Activated naive CD8-positive, alpha-beta T cell (primary cell): ENCODE measurements at regions not wholly inside any gene's neighbourhood (a gene's known extent, or its start where the extent isn't known, plus 50 kb on each side); places are given as distances from the start of the nearest gene placed in this dataset.

Source experiments
- H3K27ac Mint-ChIP-seq: one replicate; pipeline ENCODE4 v1.8.0; 2021; ENCODE audit warnings: mixed read lengths
- H3K27me3 Mint-ChIP-seq: one replicate; pipeline ENCODE4 v1.8.0; 2021; ENCODE audit warnings: mixed read lengths
- H3K36me3 Mint-ChIP-seq: one replicate; pipeline ENCODE4 v1.8.0; 2021; ENCODE audit warnings: mixed read lengths
- H3K4me1 Mint-ChIP-seq: one replicate; pipeline ENCODE4 v1.8.0; 2021; ENCODE audit warnings: low read depth, mixed read lengths
- H3K4me3 Mint-ChIP-seq: one replicate; pipeline ENCODE4 v1.8.0; 2021; ENCODE audit warnings: mild to moderate bottlenecking, mixed read lengths
- H3K9me3 Mint-ChIP-seq: one replicate; pipeline ENCODE4 v1.8.0; 2021; ENCODE audit warnings: low read depth, mixed read lengths

GRCh38 chr7:33692956-33693355 lies 212.4 kb upstream of the BMPER start:
- Mint-ChIP-seq H3K27ac (no peak overlapping the region), H3K27me3 (no peaks in the 10 kb centered on the region), H3K36me3 (peaks cover 32% of the 10 kb centered on the region), H3K9me3 (peaks cover 5% of the 10 kb centered on the region), H3K4me1 (no peaks in the 10 kb centered on the region), H3K4me3 (no peak overlapping the region)

- H3K27me3 Mint-ChIP-seq: no peaks in the 10 kb centered on the region
- no peak overlapping the region for H3K27ac Mint-ChIP-seq
- no peak overlapping the region for H3K4me3 Mint-ChIP-seq
- H3K9me3 Mint-ChIP-seq: peaks cover 12% of the 10 kb centered on the region
- no peaks in the 10 kb centered on the region for H3K4me1 Mint-ChIP-seq
- peaks cover 28% of the 10 kb centered on the region for H3K36me3 Mint-ChIP-seq
Measured at GRCh38 chr7:33694006-33694405, 211.3 kb upstream of the BMPER start.

GRCh38 chr7:33697616-33698015 lies 207.7 kb upstream of the BMPER start:
- Mint-ChIP-seq H3K27ac (no peak overlapping the region), H3K9me3 (peaks cover 29% of the 10 kb centered on the region), H3K4me1 (no peaks in the 10 kb centered on the region), H3K4me3 (no peak overlapping the region), H3K27me3 (no peaks in the 10 kb centered on the region), H3K36me3 (peaks cover 31% of the 10 kb centered on the region)

DNA sequence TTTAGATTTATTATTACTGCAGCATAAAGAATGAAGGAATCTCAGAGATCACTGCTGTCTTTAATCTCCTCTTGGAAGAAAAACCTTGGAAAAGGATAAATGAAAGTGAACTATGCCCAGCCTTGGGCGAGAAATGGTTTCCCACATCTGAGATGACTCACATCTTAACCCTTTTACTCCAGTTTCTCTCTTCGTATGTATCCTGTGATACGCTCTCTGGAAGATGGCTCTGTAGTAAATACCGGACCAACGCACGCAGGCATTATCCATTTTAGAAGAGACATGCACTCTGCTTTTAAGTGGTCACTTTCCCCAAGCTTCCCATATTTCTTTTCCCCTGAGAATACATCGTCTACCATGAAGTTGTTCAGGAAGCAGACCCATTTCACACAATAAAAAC lies 207.3 kb upstream of the BMPER start:
- peaks cover 29% of the 10 kb centered on the region for H3K9me3 Mint-ChIP-seq
- H3K27me3 Mint-ChIP-seq: no peaks in the 10 kb centered on the region
- H3K27ac Mint-ChIP-seq: no peak overlapping the region
- H3K4me1 Mint-ChIP-seq: no peaks in the 10 kb centered on the region
- peaks cover 30% of the 10 kb centered on the region for H3K36me3 Mint-ChIP-seq
- no peak overlapping the region for H3K4me3 Mint-ChIP-seq

DNA sequence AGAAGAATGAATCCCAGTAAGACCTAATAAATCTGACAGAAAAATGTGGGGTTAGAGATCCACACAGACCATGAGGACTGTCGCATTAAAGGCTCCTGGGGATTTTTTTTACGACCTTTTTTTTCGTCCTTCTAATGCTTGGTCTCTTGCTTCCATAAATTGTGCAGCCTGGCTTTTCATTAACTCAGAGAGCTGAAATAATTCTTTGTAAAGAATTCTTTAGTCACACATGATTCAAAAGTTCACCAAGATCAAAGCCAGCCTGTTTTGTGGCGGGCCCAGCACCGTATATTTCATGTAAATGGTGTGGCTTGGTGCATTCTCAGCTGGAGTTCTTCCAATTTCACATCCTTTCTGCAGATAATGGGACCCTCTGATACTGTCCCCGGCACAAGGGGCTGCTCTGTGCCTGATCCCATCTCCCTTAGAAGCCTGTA lies 206.6 kb upstream of the BMPER start:
- Mint-ChIP-seq H3K27ac (no peak overlapping the region), H3K9me3 (peaks cover 29% of the 10 kb centered on the region), H3K4me1 (no peaks in the 10 kb centered on the region)

GRCh38 chr7:33700001-33700899 lies 205.1 kb upstream of the BMPER start:
- H3K4me1 Mint-ChIP-seq: no peaks in the 10 kb centered on the region
- no peaks in the 10 kb centered on the region for H3K27me3 Mint-ChIP-seq
- H3K36me3 Mint-ChIP-seq: peaks cover 29% of the 10 kb centered on the region
- H3K27ac Mint-ChIP-seq: no peak overlapping the region
- H3K4me3 Mint-ChIP-seq: no peak overlapping the region
- H3K9me3 Mint-ChIP-seq: peaks cover 29% of the 10 kb centered on the region

More for the DNA sequence above, 206.6 kb upstream of the BMPER start:
- Mint-ChIP-seq H3K4me3 (no peak overlapping the region), H3K36me3 (peaks cover 29% of the 10 kb centered on the region), H3K27me3 (no peaks in the 10 kb centered on the region)

GRCh38 chr7:33701189-33701740 lies 204.1 kb upstream of the BMPER start:
- H3K27ac Mint-ChIP-seq: no peak overlapping the region
- H3K36me3 Mint-ChIP-seq: peaks cover 29% of the 10 kb centered on the region
- H3K27me3 Mint-ChIP-seq: no peaks in the 10 kb centered on the region
- H3K4me3 Mint-ChIP-seq: no peak overlapping the region
- peaks cover 29% of the 10 kb centered on the region for H3K9me3 Mint-ChIP-seq
- H3K4me1 Mint-ChIP-seq: no peaks in the 10 kb centered on the region

DNA sequence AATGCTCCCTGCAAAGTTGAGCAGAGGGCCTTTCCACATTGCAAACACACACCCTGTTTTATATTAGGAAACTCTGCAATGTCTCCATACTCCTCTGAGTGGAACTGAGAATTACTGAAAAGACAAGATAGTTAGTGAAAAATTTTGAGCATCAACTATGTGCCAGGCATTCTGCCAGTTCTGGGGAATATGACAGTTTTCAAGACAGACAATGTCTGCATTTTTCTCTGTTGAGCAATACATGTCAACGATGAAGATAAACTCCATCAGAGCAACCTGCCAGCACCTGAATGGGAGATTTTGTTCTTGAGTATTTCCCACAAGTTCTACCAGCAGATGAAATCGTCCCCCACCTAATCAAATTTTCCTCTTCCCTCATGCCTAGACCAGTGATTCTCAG lies 203.4 kb upstream of the BMPER start:
- H3K36me3 Mint-ChIP-seq: peaks cover 29% of the 10 kb centered on the region
- H3K4me1 Mint-ChIP-seq: no peaks in the 10 kb centered on the region
- no peaks in the 10 kb centered on the region for H3K27me3 Mint-ChIP-seq
- H3K4me3 Mint-ChIP-seq: no peak overlapping the region
- H3K27ac Mint-ChIP-seq: no peak overlapping the region
- H3K9me3 Mint-ChIP-seq: peaks cover 29% of the 10 kb centered on the region

DNA sequence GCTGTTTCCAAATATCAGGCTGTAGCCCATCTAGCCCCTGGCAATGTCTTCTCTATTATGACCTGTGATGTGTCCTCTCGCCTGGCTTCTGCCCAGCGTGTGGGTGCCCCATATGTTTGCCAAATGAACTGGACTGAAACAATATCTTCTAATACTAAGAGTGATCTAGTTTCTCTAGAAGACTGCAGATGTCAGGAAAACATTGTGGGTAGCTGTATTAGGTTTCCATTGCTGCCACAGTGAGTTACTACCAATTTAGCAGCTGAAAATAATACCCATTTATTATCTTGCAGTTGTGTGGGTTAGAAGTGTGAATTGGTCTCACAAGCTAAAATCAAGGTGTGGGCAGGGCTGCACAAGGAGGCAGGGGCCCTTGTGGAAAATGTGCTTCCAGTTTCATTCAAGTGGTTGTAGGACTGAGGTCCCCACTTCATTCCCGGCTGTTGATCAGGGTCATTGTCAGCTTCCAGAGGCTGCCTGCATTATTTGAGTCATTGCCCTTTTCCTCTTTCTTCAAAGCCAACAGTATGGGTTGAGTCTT lies 202.8 kb upstream of the BMPER start:
- Mint-ChIP-seq H3K9me3 (peaks cover 29% of the 10 kb centered on the region), H3K4me3 (no peak overlapping the region), H3K27me3 (no peaks in the 10 kb centered on the region), H3K36me3 (peaks cover 29% of the 10 kb centered on the region), H3K4me1 (no peaks in the 10 kb centered on the region), H3K27ac (no peak overlapping the region)

GRCh38 chr7:33705333-33705833 lies 200.0 kb upstream of the BMPER start:
- H3K36me3 Mint-ChIP-seq: peaks cover 11% of the 10 kb centered on the region
- H3K4me3 Mint-ChIP-seq: no peak overlapping the region
- no peak overlapping the region for H3K27ac Mint-ChIP-seq
- H3K9me3 Mint-ChIP-seq: peaks cover 13% of the 10 kb centered on the region
- H3K4me1 Mint-ChIP-seq: no peaks in the 10 kb centered on the region
- no peaks in the 10 kb centered on the region for H3K27me3 Mint-ChIP-seq

DNA sequence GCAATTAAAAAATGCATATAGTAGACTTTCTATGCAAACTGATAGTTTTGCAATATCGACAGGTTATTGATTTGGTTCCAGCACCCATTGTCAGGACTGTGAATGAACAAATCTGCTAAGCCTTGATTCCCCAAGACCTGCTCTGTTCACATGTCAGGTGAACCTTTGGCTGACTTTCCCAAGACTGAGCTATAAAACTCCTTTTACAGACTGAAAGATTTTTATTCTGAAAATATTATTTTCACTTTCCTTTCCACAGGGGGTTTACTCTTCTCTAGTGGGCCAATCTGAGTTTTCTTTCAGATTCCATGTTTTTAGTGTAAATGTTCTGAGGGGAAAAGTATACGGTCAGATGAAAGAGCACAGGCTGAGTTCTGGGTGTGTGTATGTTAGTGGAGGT lies 199.2 kb upstream of the BMPER start:
- Mint-ChIP-seq H3K27me3 (no peaks in the 10 kb centered on the region), H3K27ac (no peak overlapping the region), H3K4me1 (no peaks in the 10 kb centered on the region), H3K36me3 (peaks cover 4% of the 10 kb centered on the region), H3K4me3 (no peak overlapping the region), H3K9me3 (peaks cover 7% of the 10 kb centered on the region)

DNA sequence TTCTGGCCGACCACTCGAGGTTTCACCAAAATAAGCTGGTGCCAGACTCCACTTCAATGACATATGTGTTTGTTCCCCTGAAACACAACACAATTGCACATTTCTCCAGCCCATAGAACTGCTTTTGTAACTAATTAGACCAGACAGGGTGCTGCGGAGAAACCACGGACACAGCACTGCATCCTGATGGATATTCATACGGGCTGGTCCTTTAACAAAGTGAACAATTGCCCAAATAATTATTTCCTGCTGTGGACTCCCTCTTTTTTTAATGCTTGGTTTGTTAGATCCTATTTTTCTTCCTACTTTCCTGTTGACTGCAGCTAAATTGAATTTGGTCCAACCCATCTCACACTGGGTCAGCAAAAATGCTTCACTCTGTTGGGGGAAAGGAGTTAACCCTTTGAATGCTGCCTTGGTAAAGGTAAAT lies 198.6 kb upstream of the BMPER start:
- Mint-ChIP-seq H3K4me1 (no peaks in the 10 kb centered on the region), H3K27ac (no peak overlapping the region), H3K27me3 (no peaks in the 10 kb centered on the region), H3K9me3 (peaks cover 6% of the 10 kb centered on the region), H3K4me3 (no peak overlapping the region), H3K36me3 (peaks cover 2% of the 10 kb centered on the region)

DNA sequence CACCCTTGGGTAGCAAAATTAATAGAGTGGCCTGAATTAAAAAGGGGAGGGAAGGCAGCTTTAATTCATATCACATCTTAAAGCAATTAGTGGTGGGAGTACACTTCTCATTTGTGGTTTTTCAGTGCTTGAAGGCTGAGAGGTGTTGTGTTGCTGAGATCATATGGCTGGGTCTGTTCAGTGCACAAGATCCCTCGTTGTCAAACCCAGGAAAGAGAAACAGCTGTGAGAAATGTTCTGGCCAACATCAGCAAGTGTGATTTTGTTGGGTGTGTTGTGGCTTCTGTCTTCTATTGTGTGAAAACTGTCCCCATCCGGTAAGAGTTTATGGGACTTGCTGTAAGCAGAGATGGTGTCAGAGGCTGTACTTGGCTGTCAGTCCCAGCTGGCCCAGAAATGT lies 197.9 kb upstream of the BMPER start:
- H3K9me3 Mint-ChIP-seq: no peaks in the 10 kb centered on the region
- no peaks in the 10 kb centered on the region for H3K27me3 Mint-ChIP-seq
- H3K4me1 Mint-ChIP-seq: no peaks in the 10 kb centered on the region
- H3K27ac Mint-ChIP-seq: no peak overlapping the region
- H3K4me3 Mint-ChIP-seq: no peak overlapping the region
- peaks cover 2% of the 10 kb centered on the region for H3K36me3 Mint-ChIP-seq

- Mint-ChIP-seq H3K27ac (no peak overlapping the region), H3K4me1 (no peaks in the 10 kb centered on the region), H3K9me3 (no peaks in the 10 kb centered on the region), H3K27me3 (no peaks in the 10 kb centered on the region), H3K36me3 (peaks cover 3% of the 10 kb centered on the region), H3K4me3 (no peak overlapping the region)
Measured at GRCh38 chr7:33710608-33711007, 194.7 kb upstream of the BMPER start.

GRCh38 chr7:33711231-33712019 lies 193.9 kb upstream of the BMPER start:
- H3K4me3 Mint-ChIP-seq: no peak overlapping the region
- peaks cover 3% of the 10 kb centered on the region for H3K36me3 Mint-ChIP-seq
- H3K27me3 Mint-ChIP-seq: no peaks in the 10 kb centered on the region
- H3K27ac Mint-ChIP-seq: no peak overlapping the region
- H3K4me1 Mint-ChIP-seq: no peaks in the 10 kb centered on the region
- H3K9me3 Mint-ChIP-seq: no peaks in the 10 kb centered on the region
